Erythroblast (primary cell): ENCODE measurements at regions not wholly inside any gene's neighbourhood (a gene's known extent, or its start where the extent isn't known, plus 50 kb on each side); places are given as distances from the start of the nearest gene placed in this dataset.
"Not testable (repeated sequence)": the region's sequence is repeated elsewhere in the genome, so short reads cannot be mapped to it uniquely, and the experiment has no call there.

ENCODE experiments used
- DNase-seq, 2 experiments: peaks; one replicate each; lab custom pipeline; 2025; lab: John Stamatoyannopoulos, UW
- GATA1 ChIP-seq: IDR thresholded peaks from 2 replicates; pipeline ENCODE4 v1.6.1; 2011; ENCODE audit warnings: low read depth, mild to moderate bottlenecking, control low read depth, low read length, moderate library complexity
- POLR2A ChIP-seq: IDR thresholded peaks from 2 replicates; pipeline ENCODE4 v1.6.1; 2011; ENCODE audit warnings: mild to moderate bottlenecking, low read length

DNA sequence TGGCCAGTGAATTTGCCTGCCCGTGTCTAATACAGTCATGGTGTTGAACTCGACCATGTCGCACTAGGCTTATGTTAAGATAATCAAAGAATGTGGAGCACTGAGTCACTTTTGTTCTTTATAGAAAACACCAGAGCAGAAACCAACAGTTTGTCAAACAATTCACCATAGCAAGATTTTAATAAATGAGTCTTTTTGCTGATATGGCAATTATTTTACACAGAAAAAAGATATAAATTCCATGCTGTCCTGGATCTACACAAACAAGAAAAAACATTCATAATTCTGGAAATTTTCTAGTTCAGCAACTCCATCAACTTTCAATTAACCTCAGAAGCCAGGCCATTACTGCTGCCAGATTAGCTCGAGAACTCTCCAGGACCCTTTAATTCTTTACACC is 208.9 kb downstream of the ZNF608 start:
- DNase-seq = no peak
- TF ChIP-seq POLR2A (no peak), GATA1 (no peak)

DNA sequence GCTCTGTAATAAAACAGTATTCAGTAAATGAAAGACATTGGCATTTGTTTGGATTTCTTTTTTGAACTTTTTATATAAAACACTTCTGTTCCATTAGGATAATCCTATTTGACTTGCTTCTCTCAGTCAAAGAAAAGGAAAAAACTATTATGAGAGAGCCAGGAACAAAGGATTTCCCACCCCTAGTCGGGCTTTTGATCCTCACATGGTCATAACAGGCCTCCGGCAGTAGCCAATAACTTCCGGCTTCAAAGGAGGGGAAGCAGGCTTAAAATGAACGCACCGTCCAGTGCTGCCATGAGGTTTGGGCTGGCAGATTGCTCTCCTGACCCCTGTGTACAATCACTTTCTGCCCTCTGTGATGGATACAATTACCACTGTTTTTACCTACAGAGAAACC is 209.3 kb downstream of the ZNF608 start:
- no peak for DNase-seq
- TF ChIP-seq POLR2A = no peak
- no peak for TF ChIP-seq GATA1

DNA sequence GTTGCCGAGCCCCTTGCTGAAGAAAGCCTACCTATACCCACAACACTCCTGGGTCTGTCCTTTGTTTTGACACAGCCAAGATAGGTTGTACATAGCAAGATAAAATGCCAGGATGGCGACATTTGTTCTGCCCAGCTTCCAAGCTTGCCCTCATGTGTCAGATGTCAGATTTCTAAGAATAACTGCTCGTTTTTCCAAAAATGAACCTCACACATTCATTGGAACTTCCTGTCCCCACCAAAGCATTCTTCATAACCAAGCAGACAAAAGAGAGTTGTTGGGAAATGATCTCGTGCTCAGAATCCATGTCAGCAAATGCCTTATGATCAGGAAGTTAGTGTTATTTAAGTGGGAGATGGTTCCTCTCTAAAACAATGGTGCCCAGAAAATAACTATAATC is 210.1 kb downstream of the ZNF608 start:
- TF ChIP-seq POLR2A = no peak
- no peak for TF ChIP-seq GATA1
- DNase-seq = no peak

DNA sequence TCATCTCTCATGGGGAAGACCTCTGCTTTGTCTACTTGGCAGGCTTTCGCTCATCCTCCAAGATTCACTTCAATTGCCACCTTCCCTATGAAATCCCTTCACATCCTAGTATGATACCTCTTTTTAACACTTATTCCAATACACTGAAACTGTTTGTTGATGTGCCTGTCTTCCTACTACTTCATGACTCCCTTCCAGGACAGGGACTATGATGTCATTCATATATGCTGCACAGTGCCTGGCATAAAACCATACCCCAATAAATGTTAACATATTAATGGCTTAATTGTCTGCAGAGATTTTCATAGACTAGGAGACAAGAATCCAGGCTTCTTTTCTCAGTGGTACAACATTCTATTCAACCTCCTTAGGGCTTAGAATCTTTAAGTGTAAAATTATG is 215.5 kb downstream of the ZNF608 start:
- no peak for DNase-seq
- TF ChIP-seq POLR2A (no peak), GATA1 (no peak)

DNA sequence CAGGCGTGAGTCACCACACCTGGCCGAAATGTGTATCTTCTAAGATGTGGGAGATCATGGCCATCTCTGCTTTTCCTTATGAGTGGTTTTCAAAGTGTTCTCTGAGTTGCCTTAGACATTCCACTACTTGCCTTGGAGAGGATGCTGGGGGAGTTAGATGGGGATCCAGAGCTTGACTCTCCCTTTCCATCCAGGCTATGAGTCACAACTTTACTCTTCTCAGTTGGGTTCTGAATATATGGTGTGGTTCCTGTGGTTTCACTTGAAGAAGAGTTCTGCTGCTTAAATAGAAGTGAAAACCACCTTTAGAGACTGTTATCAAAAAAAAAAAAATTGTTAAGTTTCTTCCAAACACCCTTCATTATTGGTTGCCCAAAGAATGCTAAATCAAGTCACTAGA is 217.6 kb downstream of the ZNF608 start:
- DNase-seq = no peak
- TF ChIP-seq GATA1 = no peak
- TF ChIP-seq POLR2A = no peak

DNA sequence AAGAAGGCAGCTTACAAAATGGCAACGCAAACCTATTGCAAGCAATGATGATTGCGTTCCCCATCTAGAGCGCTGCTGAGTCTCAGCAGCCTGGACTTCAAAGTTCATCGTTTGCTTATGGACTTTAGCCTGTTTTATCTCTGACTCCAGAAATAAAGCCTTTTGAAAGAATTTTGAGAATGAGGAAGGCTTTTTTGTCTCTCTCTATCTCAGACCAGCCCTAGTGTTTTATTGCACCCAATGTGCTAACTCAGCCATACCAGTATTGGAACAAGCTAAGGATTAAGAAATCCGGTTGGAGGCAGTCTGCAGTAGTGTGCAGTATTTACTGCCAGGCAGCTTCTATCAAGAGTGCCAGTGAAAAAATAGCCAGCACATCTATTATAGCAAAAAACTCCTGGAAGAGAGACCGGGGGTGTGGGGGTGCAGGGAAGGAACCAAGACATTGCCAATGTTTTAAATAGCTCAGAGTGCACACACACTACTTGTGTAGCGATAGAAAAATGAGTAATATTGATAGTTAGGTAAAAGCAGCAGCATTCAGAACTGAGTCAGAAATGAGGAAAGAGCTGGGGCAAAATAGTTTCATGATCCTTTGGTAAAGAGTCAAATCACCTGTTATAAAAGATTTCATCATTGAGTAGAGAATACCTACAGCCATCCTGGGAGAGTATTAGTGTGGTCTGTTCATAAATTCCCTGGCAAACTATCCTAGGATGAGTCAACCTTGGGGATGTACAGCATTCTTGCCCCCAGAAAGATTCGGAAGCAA is 219.0 kb downstream of the ZNF608 start:
- DNase-seq = no peak
- TF ChIP-seq GATA1 = no peak
- no peak for TF ChIP-seq POLR2A

DNA sequence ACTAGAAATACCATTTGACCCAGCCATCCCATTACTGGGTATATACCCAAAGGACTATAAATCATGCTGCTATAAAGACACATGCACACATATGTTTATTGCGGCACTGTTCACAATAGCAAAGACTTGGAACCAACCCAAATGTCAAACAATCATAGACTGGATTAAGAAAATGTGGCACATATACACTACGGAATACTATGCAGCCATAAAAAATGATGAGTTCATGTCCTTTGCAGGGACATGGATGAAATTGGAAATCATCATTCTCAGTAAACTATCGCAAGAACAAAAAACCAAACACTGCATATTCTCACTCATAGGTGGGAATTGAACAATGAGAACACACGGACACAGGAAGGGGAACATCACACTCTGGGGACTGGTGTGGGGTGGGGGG is 220.4 kb downstream of the ZNF608 start:
- DNase-seq = not testable (repeated sequence)

DNA sequence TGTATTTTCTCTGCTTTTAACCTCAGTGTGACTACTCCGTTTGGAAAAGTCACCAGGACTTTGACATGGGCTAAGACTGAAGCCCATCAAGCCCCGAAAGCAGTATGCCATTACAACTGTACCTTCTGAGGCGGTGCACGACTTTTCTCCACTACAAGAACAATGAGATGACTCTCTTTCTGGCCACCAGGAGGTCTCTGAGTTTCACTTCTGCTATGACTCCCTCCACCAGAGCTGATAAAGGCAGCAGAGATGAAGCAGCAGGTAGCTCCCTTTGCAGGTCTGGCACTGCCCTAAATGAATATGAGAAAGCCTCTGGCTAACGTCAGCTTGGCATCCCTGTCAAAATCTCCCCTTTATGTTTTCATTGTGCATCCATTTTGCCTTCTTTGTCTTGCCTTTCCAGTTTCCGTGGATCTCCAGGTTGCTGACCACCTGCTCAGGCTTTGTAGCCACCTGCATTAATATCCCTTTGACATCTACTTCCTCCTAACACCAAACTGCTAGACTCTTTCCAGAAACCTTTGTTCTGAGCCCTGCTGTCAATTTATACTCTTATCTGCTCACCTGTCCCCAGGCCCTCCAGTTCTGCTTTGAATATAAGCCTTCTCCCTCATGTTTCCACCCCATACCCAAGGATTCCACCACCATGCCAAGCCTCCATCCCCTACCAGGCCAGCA is 221.7 kb downstream of the ZNF608 start:
- no peak for DNase-seq
- no peak for TF ChIP-seq GATA1
- no peak for TF ChIP-seq POLR2A

DNA sequence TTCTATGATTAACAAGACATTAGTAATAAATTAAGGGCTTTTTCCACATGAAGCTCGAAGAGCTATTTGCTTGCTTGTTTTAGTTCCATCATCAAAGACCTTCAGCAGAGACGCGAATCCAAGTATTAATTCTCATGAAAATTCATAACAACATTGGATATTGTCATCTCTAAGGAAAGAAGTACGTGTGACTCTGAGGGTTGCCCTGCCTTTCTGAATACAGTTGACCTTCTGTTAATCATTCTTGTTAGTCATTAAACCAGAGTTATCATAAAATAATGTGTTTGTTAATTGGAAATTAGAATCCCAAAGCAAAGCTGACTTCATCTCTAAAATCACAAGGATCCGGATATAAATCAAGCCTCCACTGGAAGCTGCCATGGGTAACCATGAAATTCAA is 222.5 kb downstream of the ZNF608 start:
- no peak for DNase-seq
- TF ChIP-seq POLR2A = no peak
- TF ChIP-seq GATA1 = no peak

DNA sequence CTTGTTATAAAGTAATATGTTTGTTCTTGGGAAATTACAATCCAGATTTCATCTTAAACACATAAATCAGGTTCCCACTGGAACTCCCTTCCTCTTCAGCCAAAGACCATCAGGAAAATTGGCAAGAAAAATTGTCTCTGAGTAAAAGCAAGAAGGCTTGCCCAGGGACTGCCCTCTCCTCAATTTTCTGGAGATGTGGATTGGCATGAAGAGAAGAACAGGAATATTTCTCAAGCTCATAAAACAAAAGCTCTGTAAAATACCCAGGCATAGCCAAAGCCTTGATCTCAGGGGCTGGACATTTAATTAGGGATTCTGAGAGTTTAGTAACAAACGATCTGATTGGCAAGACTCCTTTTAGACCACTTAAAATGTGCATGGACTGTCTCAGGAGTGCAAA is 223.4 kb downstream of the ZNF608 start:
- DNase-seq = no peak
- TF ChIP-seq POLR2A = no peak
- TF ChIP-seq GATA1 = no peak

DNA sequence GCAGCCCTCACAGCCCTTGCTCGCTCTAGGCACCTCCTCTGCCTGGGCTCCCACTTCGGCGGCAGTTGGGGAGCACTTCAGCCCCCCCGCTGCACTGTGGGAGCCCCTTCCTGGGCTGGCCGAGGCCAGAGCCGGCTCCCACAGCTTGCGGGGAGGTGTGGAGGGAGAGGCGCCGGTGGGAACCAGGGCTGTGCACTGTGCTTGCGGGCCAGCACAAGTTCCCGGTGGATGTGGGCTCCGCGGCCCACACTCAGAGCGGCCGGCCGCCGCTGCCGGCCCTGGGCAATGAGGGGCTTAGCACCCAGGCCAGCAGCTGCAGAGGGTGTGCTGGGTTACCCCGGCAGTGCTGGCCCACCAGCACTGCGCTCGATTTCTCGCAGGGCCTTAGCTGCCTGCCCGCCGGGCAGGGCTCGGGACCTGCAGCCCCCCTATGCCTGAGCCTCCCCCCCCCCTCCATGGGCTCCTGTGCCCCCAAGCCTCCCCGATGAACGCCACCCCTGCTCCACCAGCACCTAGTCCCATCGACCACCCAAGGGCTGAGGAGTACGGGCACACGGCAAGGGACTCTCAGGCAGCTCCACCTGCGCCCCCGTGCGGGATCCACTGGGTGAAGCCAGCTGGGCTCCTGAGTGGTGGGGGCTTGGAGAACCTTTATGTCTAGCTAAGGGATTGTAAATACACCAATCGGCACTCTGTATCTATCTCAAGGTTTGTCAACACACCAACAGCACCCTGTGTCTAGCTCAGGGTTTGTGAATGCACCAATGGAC is 224.8 kb downstream of the ZNF608 start:
- TF ChIP-seq POLR2A (no peak), GATA1 (no peak)
- DNase-seq = no peak

DNA sequence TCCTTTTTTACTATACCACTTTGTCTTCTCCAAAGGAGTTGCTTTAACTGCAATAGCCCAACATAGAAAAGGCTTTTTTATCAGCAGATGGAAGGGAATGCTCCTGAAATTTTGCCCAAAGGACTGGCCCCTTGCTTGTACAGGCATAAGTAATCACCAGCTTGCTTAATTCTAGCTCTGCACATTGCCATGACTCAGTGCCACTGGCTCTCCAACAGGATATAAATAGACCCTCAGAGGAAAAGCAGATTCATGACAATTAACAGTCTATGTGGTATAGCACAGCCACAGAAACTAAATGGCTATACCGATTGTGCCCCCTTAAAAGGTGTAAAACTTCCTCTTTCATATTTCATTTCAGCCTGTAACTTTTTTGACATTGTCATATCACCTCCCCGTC is 227.0 kb downstream of the ZNF608 start:
- no peak for DNase-seq
- TF ChIP-seq GATA1 (no peak), POLR2A (no peak)

DNA sequence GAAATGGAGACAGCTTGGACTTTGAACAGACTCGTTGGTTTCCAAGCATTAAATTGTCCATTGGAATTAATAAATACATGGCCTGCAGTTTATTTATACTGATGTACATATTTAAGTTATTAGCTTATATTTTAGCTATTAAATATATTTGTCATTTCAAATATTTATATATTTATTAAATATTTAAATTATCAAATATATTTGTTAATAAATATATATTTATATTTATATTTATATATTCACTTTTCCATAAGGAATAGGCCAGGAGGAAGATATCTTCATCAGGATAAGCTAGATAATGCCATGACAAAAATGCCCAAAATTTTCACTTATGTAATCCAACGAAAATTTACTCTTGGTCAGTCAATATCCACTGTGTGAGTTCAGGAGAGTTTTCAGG is 229.9 kb downstream of the ZNF608 start:
- no peak for TF ChIP-seq POLR2A
- TF ChIP-seq GATA1 = no peak
- DNase-seq = no peak
